Activated CD4-positive, alpha-beta T cell treated with anti-CD3 and anti-CD28 coated beads for 48 hours (primary cell): ENCODE measurements at regions not wholly inside any gene's neighbourhood (a gene's known extent, or its start where the extent isn't known, plus 50 kb on each side); places are given as distances from the start of the nearest gene placed in this dataset.

Source experiments
- DNase-seq: peaks from one replicate; pipeline ENCODE4 v3.0.0-alpha.2; 2020

GRCh38 chr10:123582084-123582989 is 83.8 kb upstream of the GPR26 start:
- peak; percentile 82 for DNase-seq

- peak; percentile 69 for DNase-seq
Observed at GRCh38 chr10:123583639-123584418, 82.3 kb upstream of the GPR26 start.

GRCh38 chr10:123584419-123584775 is 81.8 kb upstream of the GPR26 start:
- no peak for DNase-seq

DNA sequence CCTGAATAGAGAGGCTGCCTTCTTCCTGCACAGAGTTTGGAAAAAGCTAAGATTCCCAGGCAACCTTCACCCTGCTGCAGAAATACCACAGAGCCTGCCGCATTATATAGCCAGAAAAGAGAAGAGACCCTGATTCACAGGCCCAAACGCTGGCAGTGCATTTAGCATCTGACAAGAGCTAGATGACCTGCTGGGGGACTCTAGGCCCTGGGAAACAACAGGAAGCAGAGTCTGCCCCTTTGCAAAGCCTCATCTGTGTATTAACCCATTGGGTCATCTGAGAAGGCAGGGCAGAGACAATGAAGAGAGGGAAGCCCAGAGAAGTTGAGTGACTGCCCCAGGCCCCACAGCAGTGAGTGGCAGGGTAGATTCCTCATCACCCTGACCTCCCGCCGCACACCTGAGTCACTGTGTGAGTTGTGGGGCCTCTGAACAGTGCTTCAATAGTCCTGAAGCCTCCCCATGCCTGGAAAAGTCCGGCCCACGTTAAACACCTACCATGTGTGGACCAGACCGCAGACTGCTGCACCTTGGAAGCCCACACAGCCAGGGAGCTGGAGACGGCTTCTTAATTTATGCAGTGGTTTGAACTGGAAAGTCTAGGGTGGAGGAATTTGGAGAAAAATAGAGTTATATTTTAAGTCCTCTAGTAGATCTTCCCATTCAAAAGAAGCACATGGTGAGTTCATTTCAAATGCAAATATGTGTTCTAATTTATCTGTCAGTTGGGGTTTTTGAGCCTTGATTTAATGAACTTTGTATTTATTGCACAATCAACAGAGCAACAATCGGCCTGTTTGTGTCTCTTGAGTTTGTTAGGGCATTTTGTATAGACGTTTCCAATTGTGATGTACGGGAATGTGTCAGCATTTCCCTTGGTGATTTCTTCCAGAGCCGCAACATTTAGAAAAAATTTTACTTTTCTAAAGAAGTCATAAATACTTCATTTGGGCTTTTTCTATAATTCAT is 80.4 kb upstream of the GPR26 start:
- DNase-seq: no peak

DNA sequence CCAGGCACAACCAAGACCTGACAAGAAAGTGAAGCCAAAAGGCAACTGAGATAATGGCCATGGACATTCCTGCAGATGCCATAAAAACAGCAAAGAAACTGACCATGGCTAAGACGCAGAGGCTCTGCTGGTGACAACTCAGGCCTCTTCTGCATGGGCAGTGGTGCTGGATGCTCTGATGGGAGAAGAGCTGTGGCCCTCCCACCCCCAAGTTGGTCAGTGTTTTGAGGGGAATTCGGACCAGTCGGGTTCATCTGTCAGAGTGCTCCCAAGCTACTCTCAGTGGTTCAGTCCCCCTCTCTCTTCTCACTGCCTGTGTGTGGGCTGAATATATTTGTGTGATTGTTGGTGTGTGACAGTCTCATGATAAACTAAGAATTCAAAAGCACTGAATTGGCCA is 79.0 kb upstream of the GPR26 start:
- no peak for DNase-seq

- DNase-seq: no peak
Observed at GRCh38 chr10:123588386-123588914, 77.7 kb upstream of the GPR26 start.

DNA sequence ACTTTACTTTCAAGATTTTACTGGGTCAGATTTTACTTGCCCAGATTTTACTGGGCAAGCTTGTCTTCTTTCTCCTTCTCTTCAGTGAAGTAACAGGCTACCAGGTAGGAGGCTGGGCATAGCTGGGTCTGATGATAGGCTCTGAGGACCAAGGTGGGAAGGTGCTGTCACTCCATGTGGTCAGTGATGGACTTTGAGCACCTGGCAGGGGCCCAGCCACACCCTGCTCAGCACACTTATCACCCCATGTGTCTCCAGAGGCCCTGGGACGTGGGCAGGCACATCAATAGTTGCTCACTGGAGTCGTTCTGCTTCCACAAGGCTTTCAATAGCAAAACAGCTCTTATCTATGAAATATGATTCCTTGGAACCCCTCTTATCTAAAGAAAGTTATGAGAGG is 70.5 kb upstream of the GPR26 start:
- no peak for DNase-seq

GRCh38 chr10:123597676-123598075 is 68.5 kb upstream of the GPR26 start:
- no peak for DNase-seq

DNA sequence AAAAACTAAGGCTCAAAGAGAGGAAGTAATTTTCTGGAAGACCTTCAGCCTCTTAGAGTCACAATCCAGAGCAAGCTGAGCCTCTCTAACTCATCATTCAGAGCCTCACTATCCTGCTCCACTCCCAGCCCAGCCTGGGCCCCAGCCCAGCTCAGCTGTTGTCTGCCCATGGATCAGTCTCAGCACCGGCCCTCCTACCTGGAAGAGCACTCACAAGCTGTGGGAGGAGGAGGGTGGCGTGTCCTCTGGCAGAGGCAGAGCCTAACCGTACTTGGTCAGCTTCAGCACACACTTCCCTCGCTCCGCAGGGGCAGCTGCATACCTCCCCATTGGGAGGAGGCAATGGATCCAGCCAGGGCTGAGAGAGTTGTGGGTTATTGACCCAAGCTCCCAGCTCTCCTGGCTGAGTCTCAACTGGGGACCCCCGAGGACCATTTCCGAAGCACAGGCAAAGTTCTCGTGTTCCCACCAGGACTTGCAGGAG is 66.7 kb upstream of the GPR26 start:
- no peak for DNase-seq

- DNase-seq: no peak
Observed at GRCh38 chr10:123600177-123600576, 66.0 kb upstream of the GPR26 start.

GRCh38 chr10:123603130-123603529 is 63.0 kb upstream of the GPR26 start:
- no peak for DNase-seq

DNA sequence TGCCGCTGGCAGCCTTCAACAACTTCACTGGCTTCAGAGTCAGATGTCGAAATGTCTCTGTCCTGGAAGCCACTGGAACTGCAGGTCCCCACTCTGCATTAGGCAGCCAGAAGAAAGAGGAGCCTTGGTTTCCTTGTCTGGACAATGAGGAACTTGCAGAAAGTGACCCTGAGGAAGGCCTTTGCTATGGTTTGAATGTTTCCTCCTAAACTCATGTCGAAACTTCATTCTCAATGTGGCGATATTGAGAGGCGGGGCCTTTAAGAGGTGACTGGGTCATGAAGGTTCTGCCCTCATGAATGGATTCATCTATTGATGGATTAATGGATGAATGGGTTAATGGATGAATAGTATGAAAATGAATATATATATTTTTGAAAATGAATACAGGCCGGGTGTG is 61.6 kb upstream of the GPR26 start:
- DNase-seq: no peak

- no peak for DNase-seq
Observed at GRCh38 chr10:123606006-123606405, 60.1 kb upstream of the GPR26 start.

DNA sequence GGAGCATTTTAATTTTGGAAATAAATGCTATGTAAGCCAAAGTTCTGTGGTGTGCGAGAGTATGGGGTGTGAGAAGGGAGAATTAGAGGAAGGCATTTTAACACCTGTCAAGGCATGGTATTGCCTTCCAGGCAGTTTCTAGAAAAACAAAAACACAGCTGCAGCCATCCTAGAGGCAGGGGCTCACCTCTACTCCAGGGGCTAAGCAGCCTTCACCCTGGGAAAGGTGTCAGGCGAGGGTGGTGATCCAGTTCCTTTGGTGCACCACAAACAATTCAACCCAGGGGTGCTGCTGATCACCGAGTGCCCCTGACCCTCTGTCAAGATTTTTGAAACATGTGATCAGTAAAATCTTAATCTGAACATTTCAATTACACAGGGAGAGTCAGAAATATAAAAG is 59.2 kb upstream of the GPR26 start:
- DNase-seq: no peak

GRCh38 chr10:123607386-123607785 is 58.8 kb upstream of the GPR26 start:
- no peak for DNase-seq

GRCh38 chr10:123608047-123608446 is 58.1 kb upstream of the GPR26 start:
- DNase-seq: no peak

GRCh38 chr10:123611243-123611642 is 54.9 kb upstream of the GPR26 start:
- DNase-seq: no peak

- DNase-seq: no peak
Observed at GRCh38 chr10:123611876-123612275, 54.3 kb upstream of the GPR26 start.

DNA sequence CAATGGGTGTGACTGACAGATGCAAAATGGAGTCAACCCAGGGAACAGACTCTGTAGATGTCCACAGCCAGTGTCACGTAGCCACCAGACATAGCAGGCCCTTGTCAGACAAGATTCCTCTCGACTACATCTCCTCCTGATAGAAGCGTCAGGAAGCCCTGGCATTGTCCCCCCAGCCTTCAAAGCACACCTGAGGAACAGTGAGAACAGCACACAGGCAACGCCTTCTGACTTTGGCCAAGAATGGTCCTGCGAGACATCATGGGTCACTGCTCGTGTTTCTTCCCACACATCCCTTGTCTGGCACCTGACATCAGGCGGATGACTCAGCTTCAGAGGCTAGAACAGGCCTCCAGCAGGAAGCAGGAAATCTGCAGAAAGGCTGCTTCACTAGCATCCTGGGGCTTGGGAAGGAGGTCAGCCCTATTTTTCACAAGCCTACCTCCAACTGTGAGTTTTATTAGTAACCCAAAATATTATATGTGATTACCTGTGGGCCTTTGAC is 52.8 kb upstream of the GPR26 start:
- DNase-seq: no peak

- peak; percentile 61 for DNase-seq
Observed at GRCh38 chr10:123614888-123615287, 51.3 kb upstream of the GPR26 start.
